HepG2 (cell line): ENCODE measurements at regions not wholly inside any gene's neighbourhood (a gene's known extent, or its start where the extent isn't known, plus 50 kb on each side); places are given as distances from the start of the nearest gene placed in this dataset.

Experiments used
- ATAC-seq: fragments of 200-7000 bp; cut with Tn5 transposase; 3 replicates; pipeline ENCODE4 v1.9.1; 2020; ENCODE audit warnings: mild to moderate bottlenecking, moderate library complexity
- BruUV-seq: library from RNA; stranded (reverse); fragments of 400-500 nt; replicated peaks from 2 replicates; lab custom pipeline; 2021; lab: Mats Ljungman, UMichigan
- CTCF ChIA-PET: fragments of 300-600 bp; formaldehyde crosslinking; extraction: SDS; loops from one replicate; lab custom pipeline; 2021; ENCODE audit warnings: low total read pairs, inconsistent platforms, low intra/inter-chr PET ratio; lab: Yijun Ruan, JAX
- POLR2A ChIA-PET: fragments of 350-600 bp; sonication (Branson Sonifier 250); formaldehyde crosslinking; loops from one replicate; lab custom pipeline; 2020; ENCODE audit warnings: antibody characterized with exemption, inconsistent platforms; lab: Yijun Ruan, JAX
- DNase-seq: peaks from one replicate; pipeline ENCODE4 v3.0.0-alpha.2; 2015; ENCODE audit warnings: low spot score
- FAIRE-seq: peaks from 3 replicates; lab custom pipeline; 2011; peaks lifted over from hg19 to GRCh38; lab: Jason Lieb, UNC
- H2AFZ ChIP-seq: one replicate; pipeline ENCODE4 v1.6.1; 2011; ENCODE audit warnings: low read length, inconsistent platforms
- H3K27ac ChIP-seq: fragments of 300-600 bp; 3 replicates; pipeline ENCODE4 v1.8.0; 2011; ENCODE audit warnings: mixed run types, mild to moderate bottlenecking, mixed read lengths, low read length, inconsistent platforms; ENCODE audit not compliant: insufficient read depth; ENCODE audit errors: extremely low read length
- H3K27me3 ChIP-seq, 2 experiments: fragments of 200-600 bp in 1 of 2; 2 replicates in 1 of 2; 3 replicates in 1 of 2; pipeline versions ENCODE4 v1.6.0 to v1.8.0; 2011; ENCODE audit warnings: low read length in 2 of 2, mild to moderate bottlenecking in 2 of 2, moderate library complexity in 2 of 2, inconsistent platforms in 1 of 2; ENCODE audit not compliant: insufficient read depth in 2 of 2, control insufficient read depth in 1 of 2
- H3K36me3 ChIP-seq, 2 experiments: fragments of 200-600 bp in 1 of 2; replicated peaks in 1 of 2; 2 replicates in 1 of 2; 3 replicates in 1 of 2; pipeline versions ENCODE4 v1.5.1 to v1.8.0; 2011; ENCODE audit warnings: low read length in 2 of 2, inconsistent platforms in 1 of 2; ENCODE audit not compliant: insufficient read depth in 2 of 2, control insufficient read depth in 1 of 2
- H3K4me1 ChIP-seq: 2 replicates; pipeline ENCODE4 v1.5.1; 2012; ENCODE audit warnings: low read length, inconsistent platforms; ENCODE audit not compliant: insufficient read depth
- H3K4me2 ChIP-seq: 2 replicates; pipeline ENCODE4 v1.6.0; 2011; ENCODE audit warnings: low read depth, low read length, inconsistent platforms
- H3K4me3 ChIP-seq, 3 experiments: fragments of 200-600 bp in 1 of 3; sonication (generic), shearing (Covaris generic) in 1 of 3; replicated peaks in 1 of 3; 2 replicates each; pipeline ENCODE4 v1.5.1; 2011 to 2016; ENCODE audit warnings: low read length in 3 of 3, inconsistent platforms in 2 of 3, low read depth in 2 of 3, mild to moderate bottlenecking in 2 of 3, control low read depth in 1 of 3, mixed read lengths in 1 of 3; ENCODE audit not compliant: insufficient read depth in 1 of 3
- H3K79me2 ChIP-seq: one replicate; pipeline ENCODE4 v1.6.1; 2011; ENCODE audit warnings: low read length, inconsistent platforms; ENCODE audit not compliant: insufficient read depth
- H3K9ac ChIP-seq: 2 replicates; pipeline ENCODE4 v1.6.0; 2011; ENCODE audit warnings: mild to moderate bottlenecking, low read depth, low read length, inconsistent platforms; ENCODE audit not compliant: insufficient read depth
- H3K9me3 ChIP-seq: 2 replicates; pipeline ENCODE4 v1.5.1; 2012; ENCODE audit warnings: mild to moderate bottlenecking, low read length
- H4K20me1 ChIP-seq: 2 replicates; pipeline ENCODE4 v1.6.0; 2011; ENCODE audit warnings: inconsistent platforms, mild to moderate bottlenecking, low read length, moderate library complexity; ENCODE audit not compliant: insufficient read depth
- HMGXB3 ChIP-seq: sonication (generic); formaldehyde crosslinking; IDR thresholded peaks from 2 replicates; pipeline ENCODE4 v1.4.0; 2020; ENCODE audit warnings: missing genetic modification reagents, borderline replicate concordance
- KDM4B ChIP-seq: sonication (generic); formaldehyde crosslinking; IDR thresholded peaks from 2 replicates; pipeline ENCODE4 v1.4.0; 2020; ENCODE audit warnings: missing genetic modification reagents
- ZNF589 ChIP-seq: sonication (generic); formaldehyde crosslinking; conservative IDR thresholded peaks from 2 replicates; pipeline ENCODE4 v1.8.0; 2022; ENCODE audit warnings: mild to moderate bottlenecking, moderate library complexity, missing genetic modification reagents
- WGBS: methylation state at CpG from one replicate; pipeline ENCODE4 v1.1.6; 2017; ENCODE audit warnings: low lambda C conversion rate; 5-methylcytosine and 5-hydroxymethylcytosine counted together
- in situ Hi-C: cut with HindIII; loops from 2 replicates; pipeline ENCODE4 v1.10.0; 2017; ENCODE audit warnings: low pct_unique_long_range_greater_than_20kb; ENCODE audit not compliant: extremely low pct_ligation_motif_present
- intact Hi-C: fragments of 100-400 bp; cut with micrococcal nuclease; formaldehyde crosslinking; loops from one replicate; pipeline ENCODE4 v1.10.0; 2022; ENCODE audit not compliant: unreplicated experiment
- TF ChIP-seq, protein P1 (sequence below): sonication (generic); formaldehyde crosslinking; IDR thresholded peaks from 2 replicates; pipeline ENCODE4 v1.4.0; 2020; ENCODE audit warnings: missing genetic modification reagents

- no peak for TF ChIP-seq KDM4B (CRISPR knock-in tag)
Observed at GRCh38 chr5:36378551-36378950, 76.8 kb upstream of the RANBP3L start (continued).

- Histone ChIP-seq H3K4me1 (peaks cover 15% of the 10 kb centered on the region), H3K9ac (no peak overlapping the region), H3K27ac (no peak overlapping the region), H2AFZ (no peak overlapping the region), H3K27me3 (no peaks in the 10 kb centered on the region; a peak in 2 of 5 replicates), H3K9me3 (no peaks in the 10 kb centered on the region), H4K20me1 (no peaks in the 10 kb centered on the region), H3K4me3 (no peak overlapping the region), H3K4me2 (no peak overlapping the region), H3K36me3 (no peaks in the 10 kb centered on the region), H3K79me2 (no peaks in the 10 kb centered on the region)
- BruUV-seq, result no TSS peak
- ChIA-PET CTCF (no interaction called here), POLR2A (no interaction called here)
- no peak for TF ChIP-seq HMGXB3 (CRISPR knock-in tag)
- TF ChIP-seq, protein P1, sequence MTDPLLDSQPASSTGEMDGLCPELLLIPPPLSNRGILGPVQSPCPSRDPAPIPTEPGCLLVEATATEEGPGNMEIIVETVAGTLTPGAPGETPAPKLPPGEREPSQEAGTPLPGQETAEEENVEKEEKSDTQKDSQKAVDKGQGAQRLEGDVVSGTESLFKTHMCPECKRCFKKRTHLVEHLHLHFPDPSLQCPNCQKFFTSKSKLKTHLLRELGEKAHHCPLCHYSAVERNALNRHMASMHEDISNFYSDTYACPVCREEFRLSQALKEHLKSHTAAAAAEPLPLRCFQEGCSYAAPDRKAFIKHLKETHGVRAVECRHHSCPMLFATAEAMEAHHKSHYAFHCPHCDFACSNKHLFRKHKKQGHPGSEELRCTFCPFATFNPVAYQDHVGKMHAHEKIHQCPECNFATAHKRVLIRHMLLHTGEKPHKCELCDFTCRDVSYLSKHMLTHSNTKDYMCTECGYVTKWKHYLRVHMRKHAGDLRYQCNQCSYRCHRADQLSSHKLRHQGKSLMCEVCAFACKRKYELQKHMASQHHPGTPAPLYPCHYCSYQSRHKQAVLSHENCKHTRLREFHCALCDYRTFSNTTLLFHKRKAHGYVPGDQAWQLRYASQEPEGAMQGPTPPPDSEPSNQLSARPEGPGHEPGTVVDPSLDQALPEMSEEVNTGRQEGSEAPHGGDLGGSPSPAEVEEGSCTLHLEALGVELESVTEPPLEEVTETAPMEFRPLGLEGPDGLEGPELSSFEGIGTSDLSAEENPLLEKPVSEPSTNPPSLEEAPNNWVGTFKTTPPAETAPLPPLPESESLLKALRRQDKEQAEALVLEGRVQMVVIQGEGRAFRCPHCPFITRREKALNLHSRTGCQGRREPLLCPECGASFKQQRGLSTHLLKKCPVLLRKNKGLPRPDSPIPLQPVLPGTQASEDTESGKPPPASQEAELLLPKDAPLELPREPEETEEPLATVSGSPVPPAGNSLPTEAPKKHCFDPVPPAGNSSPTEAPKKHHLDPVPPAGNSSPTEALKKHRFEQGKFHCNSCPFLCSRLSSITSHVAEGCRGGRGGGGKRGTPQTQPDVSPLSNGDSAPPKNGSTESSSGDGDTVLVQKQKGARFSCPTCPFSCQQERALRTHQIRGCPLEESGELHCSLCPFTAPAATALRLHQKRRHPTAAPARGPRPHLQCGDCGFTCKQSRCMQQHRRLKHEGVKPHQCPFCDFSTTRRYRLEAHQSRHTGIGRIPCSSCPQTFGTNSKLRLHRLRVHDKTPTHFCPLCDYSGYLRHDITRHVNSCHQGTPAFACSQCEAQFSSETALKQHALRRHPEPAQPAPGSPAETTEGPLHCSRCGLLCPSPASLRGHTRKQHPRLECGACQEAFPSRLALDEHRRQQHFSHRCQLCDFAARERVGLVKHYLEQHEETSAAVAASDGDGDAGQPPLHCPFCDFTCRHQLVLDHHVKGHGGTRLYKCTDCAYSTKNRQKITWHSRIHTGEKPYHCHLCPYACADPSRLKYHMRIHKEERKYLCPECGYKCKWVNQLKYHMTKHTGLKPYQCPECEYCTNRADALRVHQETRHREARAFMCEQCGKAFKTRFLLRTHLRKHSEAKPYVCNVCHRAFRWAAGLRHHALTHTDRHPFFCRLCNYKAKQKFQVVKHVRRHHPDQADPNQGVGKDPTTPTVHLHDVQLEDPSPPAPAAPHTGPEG (CRISPR knock-in tag), result no peak
- TF ChIP-seq ZNF589, result no peak
- FAIRE-seq (no peak), ATAC-seq (no peak), DNase-seq (no peak)
- WGBS, result 21% methylated on average over 2 of the region's 2 CpGs
- in situ Hi-C loops, result no loop called here
- intact Hi-C loops, result no loop called here
Observed at GRCh38 chr5:36382890-36383289, 81.2 kb upstream of the RANBP3L start.
